ENCODE measurements at regions not wholly inside any gene's neighbourhood (a gene's known extent, or its start where the extent isn't known, plus 50 kb on each side); places are given as distances from the start of the nearest gene placed in this dataset.
"Not testable (repeated sequence)": the region's sequence is repeated elsewhere in the genome, so short reads cannot be mapped to it uniquely, and the experiment has no call there.

DNA sequence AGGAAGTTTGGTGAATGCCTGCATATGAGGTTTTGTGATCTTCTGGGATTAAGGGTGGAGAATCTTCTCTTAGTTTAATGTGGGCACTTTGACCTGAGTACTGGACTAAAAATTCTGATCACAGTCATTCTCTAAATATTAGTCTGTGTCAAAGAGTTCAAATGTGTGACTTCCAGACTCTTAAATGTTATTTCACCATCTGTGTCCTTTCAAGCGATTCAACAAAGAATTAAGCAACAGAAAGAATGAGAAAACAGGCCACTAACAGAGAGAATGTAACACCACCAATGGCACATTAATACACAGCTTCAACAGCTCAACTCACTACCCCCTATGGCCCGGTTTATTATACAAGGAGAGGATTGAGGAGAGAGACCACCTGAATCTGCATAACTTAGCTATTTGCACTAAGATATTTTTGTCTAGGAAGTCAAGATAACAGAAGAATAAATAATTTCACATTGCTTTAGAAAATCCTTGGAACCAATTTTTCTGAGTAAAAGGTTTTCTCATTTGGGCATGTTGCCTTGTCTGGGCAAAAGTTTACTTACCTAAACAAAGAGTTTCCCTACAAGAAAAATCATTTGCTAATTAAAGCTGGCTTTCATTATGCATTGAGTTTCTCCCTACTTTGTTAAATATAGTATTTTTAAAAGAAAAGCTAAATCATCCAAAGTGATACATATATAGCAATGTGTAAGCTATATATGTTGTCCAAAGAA lies 1313.7 kb downstream of the NCAM2 start:
- no peak for DNase-seq

DNA sequence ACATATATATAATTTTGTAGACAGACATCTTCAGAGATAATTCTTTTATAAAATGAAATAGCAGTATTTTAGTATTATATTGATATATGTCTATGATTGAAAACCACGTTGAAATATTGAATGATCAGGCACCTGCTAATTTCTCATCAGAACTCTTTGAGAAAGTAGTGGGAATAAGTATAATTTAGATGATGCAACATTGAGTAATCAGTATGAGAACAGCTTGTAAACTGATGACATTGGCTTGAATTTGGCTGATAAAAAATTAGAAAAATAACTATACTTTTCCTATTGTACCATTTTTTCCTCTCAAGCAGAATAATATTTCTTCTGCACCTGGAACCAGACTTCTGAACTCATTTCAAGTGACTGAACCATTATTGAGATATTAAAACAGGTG lies 1316.8 kb downstream of the NCAM2 start:
- no peak for DNase-seq

DNA sequence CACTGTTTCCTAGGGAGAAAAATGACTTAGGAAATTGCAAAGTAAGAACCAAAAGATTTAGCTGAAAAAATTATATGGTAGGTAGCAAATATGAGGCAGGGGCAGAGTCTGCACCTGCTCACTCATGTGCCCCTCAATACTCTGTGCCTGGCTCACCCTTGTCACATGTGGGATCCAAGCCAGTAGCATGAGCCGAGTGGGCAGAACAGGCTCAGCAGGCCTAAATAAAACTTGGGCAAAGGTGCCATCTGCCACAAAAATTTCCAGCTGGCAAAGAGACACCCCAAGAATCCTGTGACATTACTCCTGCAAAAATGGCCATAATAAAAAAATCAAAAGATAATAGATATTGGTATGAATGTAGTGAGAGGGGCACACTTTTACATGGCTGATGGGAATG lies 1321.2 kb downstream of the NCAM2 start:
- no peak for DNase-seq

DNA sequence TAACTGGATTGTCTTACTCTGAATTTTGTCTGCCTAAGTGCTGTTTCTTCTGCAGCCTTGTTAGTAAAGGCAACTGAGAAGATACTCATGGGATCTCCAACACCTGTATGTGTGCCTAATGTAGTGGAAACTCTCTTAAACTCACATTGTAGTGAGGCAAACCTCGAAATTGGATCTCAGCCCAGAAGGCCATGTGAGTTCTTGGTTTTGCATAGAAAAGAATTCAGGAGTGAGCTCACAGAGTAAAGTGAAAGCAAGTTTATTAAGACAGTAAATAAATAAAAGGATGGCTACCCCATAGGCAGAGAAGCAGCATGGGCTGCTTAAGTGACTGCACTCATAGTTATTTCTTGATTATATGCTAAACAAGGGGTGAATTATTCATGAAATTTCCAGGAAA lies 1344.7 kb downstream of the NCAM2 start:
- no peak for DNase-seq

DNA sequence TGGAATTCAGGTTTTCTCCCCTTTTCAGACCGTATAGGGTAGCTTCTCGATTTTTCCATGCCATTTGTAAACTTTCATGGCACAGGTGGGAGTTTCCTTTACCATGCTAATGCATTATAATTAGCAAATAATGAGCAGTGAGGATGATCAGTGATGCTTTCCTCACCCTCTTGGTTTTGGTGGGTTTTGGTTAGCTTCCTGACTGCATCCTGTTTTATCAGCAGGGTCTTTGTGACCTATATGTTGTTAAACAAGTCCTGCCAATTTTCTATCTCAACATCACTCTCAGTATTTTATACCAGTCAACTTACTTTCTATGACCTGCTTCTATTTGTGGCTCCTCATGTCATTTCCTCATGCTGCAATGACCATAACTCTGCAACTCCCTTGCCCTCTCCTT lies 1345.1 kb downstream of the NCAM2 start:
- DNase-seq, result no peak

DNA sequence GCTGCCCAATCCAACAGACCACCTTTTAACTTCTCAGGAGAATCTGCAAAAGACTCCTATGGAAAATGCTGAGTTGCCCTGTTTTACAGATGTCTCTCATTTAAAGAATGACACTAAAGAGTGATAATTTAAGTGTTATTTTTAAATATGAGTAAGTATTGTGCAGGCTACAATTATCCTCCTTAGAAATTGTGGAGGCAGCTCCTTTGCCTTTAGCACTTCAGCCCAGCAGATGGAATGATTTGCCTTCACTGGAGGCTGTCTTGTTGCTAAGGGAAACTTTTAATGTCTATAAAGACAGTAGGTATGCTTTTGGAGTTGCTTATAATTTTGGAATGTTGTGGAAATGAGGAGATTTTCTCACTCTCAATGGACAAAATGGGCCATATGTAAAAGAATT lies 1345.5 kb downstream of the NCAM2 start:
- DNase-seq, result no peak

DNA sequence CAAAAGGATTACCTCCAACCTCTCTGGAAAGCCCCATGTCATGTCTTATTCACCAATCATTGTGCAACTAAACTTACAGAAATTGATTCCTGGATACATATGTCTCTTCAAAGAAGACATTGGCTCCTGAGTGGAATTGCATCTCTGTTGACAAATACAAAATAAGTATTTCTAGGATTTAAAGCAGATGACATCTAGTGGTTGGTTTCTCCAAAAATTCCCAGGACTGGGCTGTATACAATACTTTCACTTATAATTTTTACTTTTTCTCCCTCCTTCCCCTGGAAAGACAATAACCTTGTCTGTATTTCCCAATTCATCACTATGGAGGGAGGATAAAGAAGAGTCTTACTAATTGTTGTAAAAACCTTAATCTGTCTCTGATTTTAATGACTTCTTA lies 1347.4 kb downstream of the NCAM2 start:
- no peak for DNase-seq

DNA sequence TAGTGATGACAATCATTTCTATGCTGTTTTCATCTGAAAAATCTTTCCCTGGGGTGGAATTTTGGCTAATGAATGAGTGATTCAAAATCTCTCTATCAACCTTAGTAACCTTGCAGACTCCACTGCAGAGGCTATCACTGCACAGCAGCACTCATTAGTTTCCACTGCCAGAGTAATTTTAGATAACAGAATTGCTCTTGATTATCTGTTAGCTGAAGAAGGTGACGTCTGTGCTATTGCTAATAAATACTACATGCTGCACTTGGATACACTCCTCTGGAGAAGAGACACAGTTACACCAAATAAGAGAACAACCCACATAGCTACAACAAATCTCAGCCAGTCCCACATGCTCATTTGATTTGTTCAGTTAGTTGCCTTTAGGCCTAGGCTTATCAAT lies 1348.4 kb downstream of the NCAM2 start:
- DNase-seq, result no peak

DNA sequence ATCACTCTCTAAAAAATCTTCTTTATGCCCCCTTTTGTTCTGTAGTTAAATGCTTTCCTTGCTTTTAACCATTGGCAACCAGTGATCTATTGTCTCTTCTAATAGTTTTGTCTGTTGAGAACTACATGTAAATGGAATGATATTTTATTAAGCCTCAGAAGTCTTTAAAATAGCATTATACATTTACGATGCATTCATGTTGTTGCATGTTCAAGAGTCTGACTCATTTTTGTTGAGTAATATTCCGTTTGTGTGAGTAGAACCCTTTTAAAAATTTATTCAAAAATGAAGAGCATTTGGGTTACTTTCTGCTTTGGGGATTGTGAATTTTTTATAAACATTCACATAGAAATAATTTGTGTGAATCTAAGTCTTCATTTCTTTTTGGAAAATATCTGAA lies 1352.9 kb downstream of the NCAM2 start:
- DNase-seq, result no peak

DNA sequence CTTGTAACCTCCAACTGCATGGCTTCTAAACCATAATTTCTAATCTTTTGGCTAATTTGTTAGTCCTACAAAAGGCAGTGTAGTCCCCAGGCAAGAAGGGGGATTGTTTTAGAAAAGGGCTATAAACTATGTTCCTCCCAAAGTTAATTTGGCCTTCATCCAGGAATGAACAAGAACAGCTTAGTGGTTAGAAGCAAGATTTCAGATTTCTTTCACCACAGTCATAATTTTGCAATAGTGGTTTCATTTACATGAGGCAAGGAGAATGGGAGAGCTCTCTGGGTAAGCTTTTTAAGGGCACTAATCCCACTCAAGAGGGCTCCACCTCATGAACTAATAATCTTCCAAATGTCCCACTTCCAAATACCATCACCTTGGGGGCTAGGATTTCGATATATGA lies 1353.9 kb downstream of the NCAM2 start:
- no peak for DNase-seq

DNA sequence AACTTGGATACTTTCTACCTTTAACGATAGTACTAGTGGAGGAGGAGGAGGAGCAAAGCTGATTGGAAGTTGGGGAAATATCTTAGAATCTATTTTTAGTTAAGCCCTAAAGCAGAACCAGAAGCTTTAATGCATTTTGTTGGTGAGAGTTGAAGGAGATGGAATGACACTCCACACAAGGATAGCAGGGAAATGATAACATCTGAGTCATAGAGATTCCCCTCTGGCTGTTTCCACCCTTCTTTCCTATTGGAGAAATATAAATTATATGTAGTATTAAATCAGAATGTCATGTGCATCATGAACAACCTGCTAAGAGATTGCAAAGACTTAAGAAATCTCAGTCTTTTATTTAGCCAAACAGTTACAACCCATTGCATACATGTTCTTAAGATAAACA lies 1357.7 kb downstream of the NCAM2 start:
- no peak for DNase-seq

DNA sequence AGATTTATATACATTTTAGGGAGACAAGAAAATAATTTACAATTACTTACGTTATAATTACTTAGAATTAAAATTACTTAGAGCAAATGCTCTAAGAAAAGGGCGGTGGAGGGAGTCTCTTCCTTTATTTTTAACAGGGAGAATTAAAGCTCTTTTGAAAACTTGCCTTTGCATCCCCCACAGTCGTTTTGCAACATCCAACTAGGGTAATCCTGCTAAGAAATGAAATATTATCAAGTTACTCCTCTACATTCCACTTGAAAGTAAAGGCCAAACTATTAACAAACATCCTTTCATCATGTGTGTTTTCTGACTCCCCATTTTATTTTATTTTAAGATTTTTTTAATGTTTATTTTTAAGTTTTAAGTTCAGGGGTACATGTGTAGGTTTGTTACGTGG lies 1358.5 kb downstream of the NCAM2 start:
- no peak for DNase-seq

DNA sequence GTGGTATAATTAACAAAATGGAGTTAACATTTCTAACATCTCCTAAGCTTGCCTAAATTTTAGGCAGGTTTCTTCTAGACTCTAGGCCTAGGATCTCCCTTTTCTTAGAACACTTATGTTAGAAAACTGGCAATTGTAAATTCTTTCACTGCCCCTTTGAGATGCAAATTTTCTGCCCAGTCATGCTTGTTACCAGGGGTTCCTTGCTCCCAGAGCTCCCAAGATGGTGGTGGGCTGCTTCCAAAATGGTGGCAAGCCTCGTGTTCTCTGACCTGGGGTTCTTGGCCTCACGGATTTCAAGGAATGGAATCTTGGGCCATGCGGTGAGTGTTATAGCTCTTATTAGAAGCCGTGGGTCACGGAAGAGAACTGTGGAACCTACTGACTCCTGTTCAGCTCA lies 1361.4 kb downstream of the NCAM2 start:
- not testable (repeated sequence) for DNase-seq

DNA sequence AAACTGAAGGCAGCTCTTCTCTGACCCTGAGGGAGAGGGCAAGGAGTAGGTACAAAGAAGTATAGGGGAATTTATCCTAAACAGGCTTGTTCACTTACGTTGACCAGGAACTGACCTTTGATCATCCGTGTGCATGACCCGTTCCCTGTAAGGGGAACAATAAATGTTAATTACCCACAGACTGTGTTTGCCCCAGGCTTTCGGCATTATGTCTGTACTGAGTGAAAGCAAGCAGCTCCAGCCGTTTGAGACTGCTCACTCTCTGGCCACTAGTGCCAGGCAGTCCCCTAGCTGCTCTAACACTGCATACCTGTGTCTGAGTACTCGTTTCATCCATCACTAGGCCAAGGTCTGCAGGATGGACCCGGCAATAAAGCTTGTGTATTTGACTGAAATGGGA lies 1365.3 kb downstream of the NCAM2 start:
- no peak for DNase-seq

DNA sequence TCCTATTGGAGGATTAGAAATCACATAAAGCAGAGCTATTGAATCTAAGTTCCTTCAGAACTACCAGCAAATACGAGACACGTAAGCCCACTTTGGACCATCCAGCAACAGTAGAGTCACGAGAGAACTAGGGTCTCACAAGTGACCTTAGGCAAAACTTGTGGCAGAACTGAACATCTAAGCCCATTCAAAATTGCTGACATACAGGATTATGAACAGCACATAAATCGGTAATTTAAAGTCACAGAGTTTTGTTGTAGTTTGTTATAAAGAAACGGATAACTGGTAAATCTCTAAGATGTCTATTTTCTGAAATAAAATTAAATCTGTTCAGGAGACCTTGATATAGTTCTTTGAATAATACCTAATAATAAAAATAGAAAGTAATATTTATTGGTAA lies 1366.0 kb downstream of the NCAM2 start:
- no peak for DNase-seq

DNA sequence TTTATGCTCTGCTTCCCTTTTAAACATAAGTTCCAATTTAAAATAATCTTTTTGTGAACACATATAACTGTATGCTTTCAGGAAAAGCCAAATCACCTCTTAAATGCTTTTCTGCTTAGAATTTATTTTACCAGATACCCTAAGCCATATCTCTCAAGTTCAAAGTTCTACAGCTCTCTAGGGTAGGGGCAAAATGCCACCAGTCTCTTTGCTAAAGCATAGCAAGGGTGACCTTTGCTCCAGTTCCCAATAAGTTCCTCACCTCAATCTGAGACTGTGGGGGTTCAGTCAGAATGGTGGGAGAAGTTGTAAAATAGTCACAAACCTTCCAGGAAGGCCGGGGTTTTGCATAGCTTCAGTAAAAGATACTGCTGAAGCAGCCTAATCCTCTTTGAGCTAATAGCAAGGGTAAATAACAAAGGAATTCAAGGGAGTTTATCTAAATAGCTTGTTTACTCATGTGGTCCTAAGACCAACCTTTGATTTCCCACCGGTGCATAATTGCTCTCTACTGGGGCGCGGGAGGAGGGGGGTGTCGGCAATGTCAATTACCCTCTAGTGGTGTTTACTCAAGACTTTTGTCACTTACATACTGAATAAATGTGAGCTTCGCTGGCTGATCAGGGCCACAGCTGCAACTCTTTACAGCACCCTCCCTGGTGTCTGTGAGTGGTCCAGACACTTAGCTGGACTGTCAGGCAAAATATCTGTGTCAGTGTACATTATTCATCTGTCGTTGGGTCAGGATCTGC lies 1376.2 kb downstream of the NCAM2 start:
- peak; percentile 67 for DNase-seq

DNA sequence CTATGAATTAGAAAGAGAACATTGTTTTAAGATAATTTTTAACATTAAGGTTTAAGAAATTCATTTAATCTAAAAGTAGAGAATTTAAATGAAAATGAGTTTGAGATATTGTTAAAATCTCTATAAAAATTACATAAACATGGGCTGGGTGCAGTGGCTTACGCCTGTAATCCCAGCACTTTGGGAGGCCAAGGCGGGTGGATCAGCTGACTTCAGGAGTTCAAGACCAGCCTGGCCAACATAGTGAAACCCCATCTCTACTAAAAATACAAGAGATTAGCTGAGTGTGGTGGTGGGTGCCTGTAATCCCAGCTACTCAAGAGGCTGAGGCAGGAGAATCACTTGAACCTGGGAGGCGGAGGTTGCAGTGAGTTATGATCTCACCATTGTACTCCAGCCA lies 1379.6 kb downstream of the NCAM2 start:
- not testable (repeated sequence) for DNase-seq

DNA sequence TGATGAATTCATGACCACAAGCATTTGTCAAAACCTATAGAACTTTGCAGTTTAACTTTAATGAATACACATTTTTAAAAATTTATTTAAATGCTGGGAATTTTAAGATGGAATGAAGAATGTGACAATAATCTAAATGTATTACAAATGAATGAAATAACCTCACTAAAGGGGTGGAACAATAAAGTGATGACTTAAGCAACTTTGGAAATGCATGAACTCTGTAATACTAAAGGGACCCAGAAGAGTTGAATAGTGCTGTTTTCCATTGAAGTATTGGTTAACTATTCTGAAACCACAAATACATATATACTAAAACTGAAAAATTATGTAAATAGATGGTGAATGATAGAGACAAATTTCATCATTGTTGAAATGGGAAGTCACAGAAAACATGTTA lies 1395.1 kb downstream of the NCAM2 start:
- no peak for DNase-seq

DNA sequence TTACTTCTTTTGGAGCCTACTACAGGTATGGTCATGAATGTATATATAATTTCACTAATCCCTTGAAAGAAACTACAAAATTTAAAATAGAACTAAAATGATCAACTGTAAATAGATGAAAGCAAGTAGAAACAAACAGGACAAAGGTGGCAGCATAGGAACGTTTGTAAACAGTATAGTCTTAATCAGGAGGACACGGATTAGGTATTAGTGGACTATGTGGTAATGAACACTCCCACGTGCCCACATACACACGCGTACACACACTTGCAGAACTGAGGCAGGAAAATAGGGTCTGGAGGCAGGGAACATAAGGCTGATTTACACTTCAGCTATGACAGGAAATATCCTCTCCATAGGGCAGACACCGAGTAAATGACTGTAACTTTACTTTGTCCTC lies 1397.8 kb downstream of the NCAM2 start:
- DNase-seq, result no peak

DNA sequence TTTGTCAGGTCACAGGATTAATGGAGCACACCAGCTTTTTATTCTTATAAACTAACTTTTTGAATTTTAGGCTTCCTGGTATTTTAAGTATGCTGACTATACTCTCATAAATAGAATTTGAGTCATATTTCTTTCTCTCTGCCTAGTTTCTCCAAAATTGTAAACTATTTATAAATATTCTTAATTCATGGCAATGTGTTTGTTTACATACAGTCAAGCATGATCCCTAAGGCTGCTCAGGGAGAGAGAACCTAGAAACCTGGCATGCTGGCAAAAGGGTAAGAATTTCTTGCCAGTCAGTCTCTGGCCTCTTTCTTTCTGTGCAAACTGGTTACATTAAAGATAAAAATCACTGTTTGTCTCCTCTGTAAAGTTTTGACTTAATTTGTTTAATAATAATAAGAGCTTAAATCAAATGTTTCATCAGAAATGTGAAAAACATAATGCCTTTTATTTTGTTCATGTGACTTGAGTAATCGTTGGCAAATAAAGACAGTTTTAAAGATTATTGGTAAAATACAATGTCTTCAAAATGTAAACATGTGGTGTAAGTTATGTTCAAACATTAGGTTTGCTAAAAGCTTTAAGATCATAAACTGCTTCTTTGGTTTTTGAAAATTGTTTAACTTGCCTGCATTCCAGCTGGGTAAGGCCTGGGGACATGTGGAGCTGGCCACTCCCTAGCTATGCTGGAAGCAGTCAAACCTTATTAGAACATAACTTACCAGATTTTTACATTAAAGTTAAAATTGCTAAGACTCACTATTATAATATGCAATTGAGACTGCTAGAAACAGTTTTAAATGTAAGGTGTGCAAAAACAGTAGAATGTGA lies 1401.7 kb downstream of the NCAM2 start:
- no peak for DNase-seq

DNA sequence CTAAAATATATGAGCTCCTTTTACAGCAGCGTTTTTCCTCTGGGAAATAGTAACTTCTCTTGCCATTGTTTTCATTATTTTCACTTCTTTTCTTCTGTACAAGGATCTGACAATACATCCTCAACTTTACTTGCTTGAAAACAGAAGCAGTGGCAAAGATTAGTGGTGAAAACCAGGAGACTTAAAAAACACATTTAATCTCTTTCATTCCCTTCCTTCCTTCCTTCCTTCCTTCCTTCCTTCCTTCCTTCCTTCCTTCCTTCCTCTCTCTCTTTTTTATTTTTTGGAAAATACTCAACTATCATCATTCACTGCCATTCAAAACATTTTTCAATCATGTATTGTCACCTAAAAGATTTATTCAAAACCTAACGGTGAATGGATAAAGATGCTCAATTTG lies 1411.4 kb downstream of the NCAM2 start:
- DNase-seq, result no peak

DNA sequence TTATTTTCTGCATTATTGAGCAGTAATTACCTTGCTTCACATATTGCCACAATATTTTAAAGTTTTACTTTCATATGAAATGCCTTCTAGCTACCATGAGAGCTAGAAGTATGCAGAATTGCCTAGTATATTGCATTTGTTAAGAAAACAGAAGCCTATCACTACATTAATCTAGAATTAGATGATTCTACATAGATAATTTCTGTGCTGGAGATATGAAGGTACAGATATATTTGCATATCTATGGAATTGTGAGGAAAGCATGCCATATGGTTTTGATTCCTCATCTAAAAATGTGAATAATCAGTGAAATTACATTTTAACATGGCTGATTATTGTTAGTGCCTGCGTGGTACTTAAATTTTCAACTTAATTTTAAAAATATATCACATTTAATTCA lies 1418.3 kb downstream of the NCAM2 start:
- no peak for DNase-seq

DNA sequence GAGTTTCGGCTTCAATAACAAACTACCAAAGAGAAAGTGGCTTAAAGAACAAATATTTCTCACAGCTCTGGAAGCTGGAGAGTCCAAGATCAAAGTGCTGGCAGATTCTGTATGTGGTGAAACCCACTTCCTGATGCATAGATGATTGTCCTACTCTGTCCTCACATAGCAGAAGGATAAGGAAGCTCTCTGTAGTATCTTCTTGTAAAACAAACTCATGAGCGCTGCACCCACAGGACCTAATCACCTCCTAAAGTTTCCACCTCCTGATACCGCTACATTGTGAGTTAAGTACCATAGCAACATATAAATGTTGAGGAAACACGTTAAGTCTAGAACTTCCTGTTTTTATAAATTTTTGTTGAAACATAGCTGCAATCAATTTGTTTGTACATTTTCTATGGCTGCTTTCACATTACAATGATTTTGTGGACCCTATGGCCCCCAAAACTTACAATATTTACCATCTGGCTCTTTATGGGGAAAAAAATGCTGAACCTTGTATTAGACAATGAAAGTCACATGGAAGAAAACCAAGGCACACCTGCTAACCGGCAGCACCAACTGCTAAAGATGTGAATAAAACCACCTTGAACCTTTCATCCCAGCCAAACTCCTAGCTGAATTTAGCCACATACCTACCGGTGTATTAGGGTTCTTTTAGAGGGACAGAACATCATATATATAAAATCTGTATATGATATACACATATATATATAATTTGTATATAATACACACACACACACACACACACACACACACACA lies 1423.4 kb downstream of the NCAM2 start:
- DNase-seq, result no peak
